GM21528 (cell line): ENCODE measurements at regions not wholly inside any gene's neighbourhood (a gene's known extent, or its start where the extent isn't known, plus 50 kb on each side); places are given as distances from the start of the nearest gene placed in this dataset.

Experiments
- ATAC-seq: cut with Tn5 transposase; IDR thresholded peaks from one replicate; pipeline ENCODE4 v1.9.1; 2021; ENCODE audit warnings: mild to moderate bottlenecking, moderate library complexity; ENCODE audit not compliant: unreplicated experiment, low FRiP score

- no peak for ATAC-seq
Observed at GRCh38 chr2:65499216-65499615, 66.8 kb upstream of the SPRED2 start.

GRCh38 chr2:65498396-65498795 lies 66.0 kb upstream of the SPRED2 start:
- ATAC-seq, result no peak

GRCh38 chr2:65495251-65495877 lies 63.0 kb upstream of the SPRED2 start:
- no peak for ATAC-seq

GRCh38 chr2:65494078-65494477 lies 61.7 kb upstream of the SPRED2 start:
- no peak for ATAC-seq

GRCh38 chr2:65491381-65491905 lies 59.0 kb upstream of the SPRED2 start:
- no peak for ATAC-seq

- no peak for ATAC-seq
Observed at GRCh38 chr2:65490222-65490621, 57.8 kb upstream of the SPRED2 start.

DNA sequence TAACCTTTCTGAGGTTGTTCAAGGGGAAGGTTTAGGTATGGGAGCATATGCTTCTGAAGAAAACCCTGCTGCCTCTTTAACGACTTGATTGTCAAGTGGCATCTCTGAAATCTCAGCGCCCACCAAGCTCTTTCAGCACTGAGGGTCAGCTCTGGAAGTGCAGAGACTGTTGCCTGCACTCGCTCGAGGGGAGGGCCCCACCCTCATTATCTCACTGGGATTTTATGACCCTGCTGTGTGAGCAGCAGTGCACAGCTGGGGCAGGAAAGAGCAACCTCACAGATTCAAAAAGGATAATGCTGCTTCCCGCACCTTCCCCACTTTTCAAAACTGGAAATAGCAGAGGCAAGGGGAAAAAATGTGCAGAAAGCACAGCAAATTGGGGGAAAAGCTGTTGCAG lies 56.9 kb upstream of the SPRED2 start:
- ATAC-seq, result no peak

- no peak for ATAC-seq
Observed at GRCh38 chr2:65488527-65488926, 56.1 kb upstream of the SPRED2 start.

GRCh38 chr2:65487404-65487803 lies 55.0 kb upstream of the SPRED2 start:
- no peak for ATAC-seq

- no peak for ATAC-seq
Observed at GRCh38 chr2:65486802-65487201, 54.4 kb upstream of the SPRED2 start.

DNA sequence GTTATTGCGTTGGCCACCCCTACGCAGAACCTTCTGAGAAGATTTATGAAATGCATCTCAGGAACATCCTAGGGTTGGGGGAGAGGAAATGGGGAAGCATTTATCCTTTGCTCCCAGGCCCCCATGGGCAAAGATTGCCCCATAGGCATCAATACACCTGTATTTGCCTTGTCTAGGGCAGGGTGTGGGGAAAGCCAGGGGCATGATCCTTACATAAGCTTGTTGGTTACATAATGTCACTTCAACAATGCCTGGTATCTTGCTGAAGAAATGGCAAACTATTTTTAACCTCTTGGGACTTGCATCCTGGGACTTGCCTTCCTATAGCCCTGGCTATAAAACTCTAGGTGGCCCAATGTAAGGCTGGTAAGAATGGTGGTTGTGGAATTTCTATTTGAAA lies 53.9 kb upstream of the SPRED2 start:
- no peak for ATAC-seq

DNA sequence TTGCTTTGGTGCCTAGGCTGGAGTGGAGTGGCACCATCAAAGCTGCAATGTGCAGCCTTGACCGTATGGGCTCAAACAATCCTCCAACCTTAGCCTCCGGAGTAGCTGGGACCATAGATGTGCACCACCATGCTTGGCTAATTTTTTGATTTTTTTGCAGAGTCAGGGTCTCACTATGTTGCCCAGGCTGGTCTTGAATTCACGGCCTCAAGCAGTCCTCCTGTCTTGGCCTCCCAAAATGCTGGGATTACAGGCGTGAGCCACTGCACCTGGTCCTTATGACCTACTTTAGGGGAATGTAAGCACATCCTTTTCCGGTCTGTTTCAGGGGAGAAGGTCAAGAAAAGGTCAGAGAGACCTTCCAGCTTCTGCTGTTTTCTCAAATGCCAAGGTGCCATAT lies 53.4 kb upstream of the SPRED2 start:
- no peak for ATAC-seq

- ATAC-seq, result no peak
Observed at GRCh38 chr2:65483763-65484162, 51.4 kb upstream of the SPRED2 start.

DNA sequence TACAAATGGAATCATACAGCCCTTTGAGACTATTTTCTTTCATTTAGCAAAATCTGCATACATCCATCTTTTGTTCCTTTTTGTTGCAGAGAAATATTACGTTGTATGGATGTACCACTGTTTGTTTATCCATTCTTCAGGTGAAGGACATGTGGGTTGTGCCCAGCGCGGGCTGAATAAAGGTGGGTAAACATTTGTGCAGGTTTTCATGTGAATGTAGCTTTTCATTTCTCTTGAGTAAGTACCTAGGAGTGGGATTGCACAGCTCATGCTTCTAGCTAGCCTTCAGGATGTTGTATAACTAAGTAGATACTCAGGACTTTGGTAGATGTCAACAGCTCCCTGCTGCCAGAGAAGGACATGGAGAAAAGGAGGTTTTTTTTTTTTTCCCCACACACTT lies 50.6 kb upstream of the SPRED2 start:
- no peak for ATAC-seq
